ENCODE measurements at regions not wholly inside any gene's neighbourhood (a gene's known extent, or its start where the extent isn't known, plus 50 kb on each side); places are given as distances from the start of the nearest gene placed in this dataset.

DNA sequence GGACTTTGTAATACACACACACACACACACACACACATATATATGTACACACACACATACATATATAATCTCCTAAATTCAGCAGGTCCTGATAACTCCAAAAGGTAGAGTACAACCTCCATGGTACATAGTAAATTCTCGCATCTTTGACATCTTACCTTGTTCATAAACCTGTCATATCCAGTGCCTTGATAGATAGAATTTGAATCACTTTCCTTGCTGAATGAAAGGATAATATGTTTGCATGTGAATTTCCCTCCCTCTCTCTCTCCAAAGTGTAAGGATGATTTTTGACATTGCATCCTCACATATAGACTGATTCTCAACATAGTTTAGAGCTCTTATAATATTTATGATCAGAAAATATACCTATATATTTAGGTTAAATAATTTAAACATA is 567.1 kb upstream of the ADGRL2 start:
- WGBS, 2 experiments (ENCODE audit: extremely low coverage in 1 of 2, insufficient coverage in 1 of 2, insufficient read length in 1 of 2, insufficient replicate concordance in 2 of 2, low coverage in 1 of 2, low lambda C conversion rate in 2 of 2, missing lambda C conversion rate in 1 of 2): 96% methylated on average over 1 of the region's 1 CpG; no CpG with 5 or more reads in 1 of the 2 experiments
- H2BK120ac ChIP-seq (replicated peaks; ENCODE audit: low read depth, low read length): no peak overlapping the region
- H4K5ac ChIP-seq (ENCODE audit: insufficient read length, low read depth, low read length): no peak overlapping the region
- no peak overlapping the region for H2AK5ac ChIP-seq (ENCODE audit: low read depth, low read length)
- no peaks in the 10 kb centered on the region for H3K79me1 ChIP-seq (ENCODE audit: low read depth, low read length)
- H4K8ac ChIP-seq (ENCODE audit: extremely low read depth, insufficient read depth, low read length): no peak overlapping the region
- no peak for FAIRE-seq
- H2BK12ac ChIP-seq (ENCODE audit: low read depth, low read length): no peak overlapping the region
- CTCF ChIA-PET (ENCODE audit: partially characterized antibody): interaction anchor here (1.8 kb wide), 1 partner anchor 8 kb away, joined by 10 read pairs; no protein-coding TSS in a partner anchor
- H3K4me1 ChIP-seq (replicated peaks in 1 of 4; ENCODE audit: control insufficient read depth in 3 of 4, insufficient read depth in 4 of 4, low read length in 3 of 4): peaks cover 0 to 14% (median 7%) of the 10 kb centered on the region in 4 experiments; a peak in 3 of 7 replicates
- no peak overlapping the region for H2AFZ ChIP-seq (ENCODE audit: low read length)
- no peak overlapping the region for H3K18ac ChIP-seq (ENCODE audit: extremely low read depth, low read length)
- H3K4me2 ChIP-seq (ENCODE audit: insufficient read depth in 1 of 2, low read depth in 2 of 2, low read length in 2 of 2): no peak overlapping the region
- H3K23ac ChIP-seq (ENCODE audit: insufficient read length): no peak overlapping the region
- no peak for DNase-seq (ENCODE audit: low read depth in 1 of 2, low spot score in 2 of 2)
- H3K27me3 ChIP-seq (replicated peaks in 1 of 4; ENCODE audit: control insufficient read depth in 3 of 4, extremely low read depth in 1 of 4, insufficient read depth in 3 of 4, low read length in 3 of 4): no peaks in the 10 kb centered on the region
- H2BK20ac ChIP-seq (ENCODE audit: low read length): no peak overlapping the region
- POLR2A ChIA-PET (ENCODE audit: partially characterized antibody): no interaction called here
- H3K14ac ChIP-seq (ENCODE audit: insufficient read length): no peak overlapping the region
- H3K9ac ChIP-seq (replicated peaks in 1 of 4; ENCODE audit: extremely low read depth in 1 of 4, low read depth in 3 of 4, low read length in 3 of 4): no peak overlapping the region
- no peaks in the 10 kb centered on the region for H3K23me2 ChIP-seq (ENCODE audit: low read depth, low read length)
- no peaks in the 10 kb centered on the region for H3K79me2 ChIP-seq (ENCODE audit: control insufficient read depth in 1 of 2, insufficient read depth in 2 of 2, low read length in 2 of 2)
- no peak overlapping the region for H2BK5ac ChIP-seq (ENCODE audit: low read depth, low read length)
- no peak overlapping the region for H4K91ac ChIP-seq (replicated peaks; ENCODE audit: insufficient read length, low read length)
- H3K4me3 ChIP-seq (ENCODE audit: extremely low read depth in 1 of 4, insufficient read depth in 2 of 4, low read depth in 3 of 4, low read length in 4 of 4): no peak overlapping the region
- H2BK15ac ChIP-seq (ENCODE audit: low read length): no peak overlapping the region
- H3K27ac ChIP-seq (ENCODE audit: low read depth, low read length): no peak overlapping the region
- no peak overlapping the region for H3K56ac ChIP-seq (replicated peaks; ENCODE audit: insufficient read length, low read depth, low read length)
- no peaks in the 10 kb centered on the region for H3K9me3 ChIP-seq (ENCODE audit: insufficient read depth in 2 of 2, low read depth in 1 of 2, low read length in 1 of 2)
- no peak overlapping the region for H3K4ac ChIP-seq (replicated peaks; ENCODE audit: insufficient read length, low read depth, low read length)
- H4K20me1 ChIP-seq (replicated peaks in 1 of 2; ENCODE audit: control insufficient read depth in 1 of 2, insufficient read depth in 2 of 2, low read length in 2 of 2): no peaks in the 10 kb centered on the region
- H3K36me3 ChIP-seq (ENCODE audit: control insufficient read depth in 2 of 4, insufficient read depth in 4 of 4, low read length in 3 of 4): no peaks in the 10 kb centered on the region
- TF ChIP-seq SIN3A (conservative IDR thresholded peaks at IDR 0.05 in 1 of 2, IDR thresholded peaks at IDR 0.05 in 1 of 2; ENCODE audit: low read depth in 1 of 2, low read length in 2 of 2) (no peak), PHF8 (conservative IDR thresholded peaks at IDR 0.05; ENCODE audit: low read depth, low read length) (no peak), RNF2 (IDR thresholded peaks at IDR 0.05; ENCODE audit: borderline replicate concordance, low read depth, low read length, missing control alignments, poor library complexity, severe bottlenecking) (no peak), KDM4A (IDR thresholded peaks at IDR 0.05; ENCODE audit: low read depth, low read length, severe bottlenecking) (no peak), HDAC6 (IDR thresholded peaks at IDR 0.05; ENCODE audit: low read depth, low read length) (no peak), SRF (IDR thresholded peaks at IDR 0.05; ENCODE audit: low read depth, low read length) (no peak), NANOG (IDR thresholded peaks at IDR 0.05; ENCODE audit: insufficient read depth, low read depth, low read length, poor library complexity, severe bottlenecking) (no peak), TAF7 (optimal IDR thresholded peaks at IDR 0.05; ENCODE audit: borderline replicate concordance, low read depth, low read length) (no peak), POU5F1 (IDR thresholded peaks at IDR 0.05; ENCODE audit: low read depth, low read length) (no peak), GABPA (IDR thresholded peaks at IDR 0.05; ENCODE audit: borderline replicate concordance, insufficient read depth, low read length) (no peak)
- TF ChIP-seq, protein P1, sequence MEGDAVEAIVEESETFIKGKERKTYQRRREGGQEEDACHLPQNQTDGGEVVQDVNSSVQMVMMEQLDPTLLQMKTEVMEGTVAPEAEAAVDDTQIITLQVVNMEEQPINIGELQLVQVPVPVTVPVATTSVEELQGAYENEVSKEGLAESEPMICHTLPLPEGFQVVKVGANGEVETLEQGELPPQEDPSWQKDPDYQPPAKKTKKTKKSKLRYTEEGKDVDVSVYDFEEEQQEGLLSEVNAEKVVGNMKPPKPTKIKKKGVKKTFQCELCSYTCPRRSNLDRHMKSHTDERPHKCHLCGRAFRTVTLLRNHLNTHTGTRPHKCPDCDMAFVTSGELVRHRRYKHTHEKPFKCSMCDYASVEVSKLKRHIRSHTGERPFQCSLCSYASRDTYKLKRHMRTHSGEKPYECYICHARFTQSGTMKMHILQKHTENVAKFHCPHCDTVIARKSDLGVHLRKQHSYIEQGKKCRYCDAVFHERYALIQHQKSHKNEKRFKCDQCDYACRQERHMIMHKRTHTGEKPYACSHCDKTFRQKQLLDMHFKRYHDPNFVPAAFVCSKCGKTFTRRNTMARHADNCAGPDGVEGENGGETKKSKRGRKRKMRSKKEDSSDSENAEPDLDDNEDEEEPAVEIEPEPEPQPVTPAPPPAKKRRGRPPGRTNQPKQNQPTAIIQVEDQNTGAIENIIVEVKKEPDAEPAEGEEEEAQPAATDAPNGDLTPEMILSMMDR (IDR thresholded peaks at IDR 0.05; ENCODE audit: control extremely low read depth in 1 of 3, insufficient read depth in 1 of 3, low read depth in 1 of 3, low read length in 3 of 3): no peak

Data from H1 (cell line).